LNCAP (cell line): ENCODE measurements at regions not wholly inside any gene's neighbourhood (a gene's known extent, or its start where the extent isn't known, plus 50 kb on each side); places are given as distances from the start of the nearest gene placed in this dataset.

Experiments
- TF ChIP-seq, protein P1 (sequence below): fragments of 450-650 bp; IDR thresholded peaks from 2 replicates; pipeline ENCODE4 v1.5.1; 2017; ENCODE audit warnings: mild to moderate bottlenecking

DNA sequence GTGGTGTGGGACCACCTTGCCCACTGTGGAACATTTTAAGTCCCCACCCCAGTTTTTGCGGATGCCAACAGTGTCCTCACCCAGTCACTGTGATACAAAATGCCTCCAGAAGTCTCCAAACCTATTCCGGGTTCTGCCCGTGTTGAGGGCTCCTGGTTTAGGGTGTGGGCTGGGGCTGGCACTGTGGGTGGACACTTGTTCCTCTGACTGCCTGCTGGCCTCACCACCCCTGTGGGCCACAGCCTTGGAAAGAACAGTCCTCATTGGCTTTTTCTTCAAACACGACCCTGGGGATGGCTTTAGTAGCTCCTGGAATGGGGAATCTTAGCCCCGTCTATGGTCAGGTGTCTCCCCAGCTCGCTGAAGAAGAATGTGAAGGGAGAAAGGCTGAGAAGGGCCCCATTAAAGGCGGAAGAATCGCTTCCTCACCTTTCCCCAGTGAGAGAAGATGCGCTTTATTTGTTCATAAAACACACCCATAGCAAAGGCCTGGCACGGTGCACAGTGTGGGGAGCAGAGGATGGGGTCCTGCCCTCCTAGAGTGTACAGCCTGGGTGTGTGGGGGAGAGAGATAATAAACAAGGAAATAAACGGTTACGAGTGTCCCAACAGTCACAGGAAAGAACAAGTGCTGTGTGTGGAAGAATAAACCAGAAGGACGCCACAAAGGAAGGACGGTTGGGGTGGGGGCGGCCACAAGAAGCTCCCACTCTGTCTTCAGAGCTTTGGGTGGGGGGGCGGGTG, 56.3 kb upstream of the SLC22A11 start:
- TF ChIP-seq, protein P1, sequence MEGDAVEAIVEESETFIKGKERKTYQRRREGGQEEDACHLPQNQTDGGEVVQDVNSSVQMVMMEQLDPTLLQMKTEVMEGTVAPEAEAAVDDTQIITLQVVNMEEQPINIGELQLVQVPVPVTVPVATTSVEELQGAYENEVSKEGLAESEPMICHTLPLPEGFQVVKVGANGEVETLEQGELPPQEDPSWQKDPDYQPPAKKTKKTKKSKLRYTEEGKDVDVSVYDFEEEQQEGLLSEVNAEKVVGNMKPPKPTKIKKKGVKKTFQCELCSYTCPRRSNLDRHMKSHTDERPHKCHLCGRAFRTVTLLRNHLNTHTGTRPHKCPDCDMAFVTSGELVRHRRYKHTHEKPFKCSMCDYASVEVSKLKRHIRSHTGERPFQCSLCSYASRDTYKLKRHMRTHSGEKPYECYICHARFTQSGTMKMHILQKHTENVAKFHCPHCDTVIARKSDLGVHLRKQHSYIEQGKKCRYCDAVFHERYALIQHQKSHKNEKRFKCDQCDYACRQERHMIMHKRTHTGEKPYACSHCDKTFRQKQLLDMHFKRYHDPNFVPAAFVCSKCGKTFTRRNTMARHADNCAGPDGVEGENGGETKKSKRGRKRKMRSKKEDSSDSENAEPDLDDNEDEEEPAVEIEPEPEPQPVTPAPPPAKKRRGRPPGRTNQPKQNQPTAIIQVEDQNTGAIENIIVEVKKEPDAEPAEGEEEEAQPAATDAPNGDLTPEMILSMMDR: no peak

DNA sequence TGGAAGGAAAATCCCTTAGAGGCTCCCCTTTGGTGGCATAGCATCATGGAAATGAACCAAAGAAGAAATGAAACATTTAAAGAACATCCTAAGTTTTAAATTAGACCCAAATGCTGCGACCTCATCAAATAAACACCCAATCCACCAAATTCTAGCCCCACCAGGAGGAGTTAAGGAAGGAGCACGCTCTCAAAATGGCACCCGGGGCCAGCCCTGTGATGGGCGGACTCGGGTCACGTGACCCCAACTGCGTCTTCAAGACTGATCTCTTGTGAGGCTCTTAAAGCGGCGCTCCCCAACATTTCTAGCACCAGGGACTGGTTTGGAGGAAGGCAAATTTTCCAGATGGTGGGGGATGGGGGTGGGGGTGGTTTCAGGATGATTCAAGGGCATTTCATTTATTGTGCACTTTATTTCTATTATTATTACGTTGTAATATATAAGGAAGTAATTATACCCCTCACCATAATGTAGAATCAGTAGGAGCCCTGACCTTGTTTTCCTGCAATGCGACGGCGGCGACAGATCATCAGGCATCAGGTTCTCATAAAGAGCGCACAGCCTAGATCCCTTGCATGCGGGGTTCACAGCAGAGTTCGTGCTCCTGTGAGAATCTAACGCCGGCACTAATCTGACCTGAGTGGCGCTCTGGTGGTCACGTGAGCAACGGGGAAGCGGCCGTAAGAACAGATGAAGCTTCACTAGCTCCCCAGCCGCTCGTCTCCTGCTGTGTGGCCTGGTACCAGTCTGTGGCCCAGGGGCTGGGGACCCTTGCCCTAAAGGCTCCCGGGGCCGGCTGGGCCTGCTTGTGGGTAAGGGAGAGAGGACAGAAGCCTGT, 55.3 kb upstream of the SLC22A11 start:
- TF ChIP-seq, protein P1: no peak

DNA sequence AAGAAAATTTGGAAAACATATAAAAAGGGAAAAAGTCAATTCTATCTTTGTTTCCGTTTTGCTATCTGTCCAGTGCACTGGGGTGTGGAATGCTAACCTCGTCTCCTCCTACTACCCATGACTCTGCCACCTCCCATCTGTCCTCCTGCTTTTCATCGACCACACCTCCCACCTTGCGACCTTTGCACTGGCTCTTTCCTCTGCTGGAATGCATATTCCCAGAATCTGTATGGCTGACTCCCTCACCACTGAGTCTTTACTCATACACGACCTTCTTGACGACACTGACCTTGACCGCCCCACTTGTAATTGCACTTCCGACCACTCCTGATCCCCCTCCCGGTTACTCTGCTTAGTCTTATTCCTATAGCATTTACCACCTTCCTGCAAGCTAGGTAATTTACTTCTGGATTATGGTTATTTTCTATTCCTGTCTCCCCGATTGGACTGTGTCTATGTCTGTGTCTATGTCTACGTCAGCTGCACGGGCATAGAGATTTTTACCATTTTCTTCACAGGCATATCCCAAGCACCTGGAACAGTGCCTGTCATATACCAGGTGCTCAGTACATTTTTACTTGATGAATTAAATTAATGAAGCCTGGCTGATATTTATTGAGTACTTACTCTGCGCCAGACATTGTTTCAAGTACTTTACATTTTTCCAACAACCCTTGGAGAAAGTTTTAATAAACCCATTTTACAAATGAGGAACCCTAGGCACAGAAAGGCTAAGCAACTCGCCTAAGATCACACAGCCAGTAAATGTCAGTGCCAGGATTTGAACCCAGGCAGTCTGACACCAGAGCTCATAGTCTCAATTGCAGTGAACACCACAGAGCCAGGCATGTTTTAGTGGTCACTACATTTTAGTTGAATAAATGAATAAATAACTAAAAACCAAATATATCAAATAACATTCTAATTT, 54.0 kb upstream of the SLC22A11 start:
- TF ChIP-seq, protein P1: no peak

DNA sequence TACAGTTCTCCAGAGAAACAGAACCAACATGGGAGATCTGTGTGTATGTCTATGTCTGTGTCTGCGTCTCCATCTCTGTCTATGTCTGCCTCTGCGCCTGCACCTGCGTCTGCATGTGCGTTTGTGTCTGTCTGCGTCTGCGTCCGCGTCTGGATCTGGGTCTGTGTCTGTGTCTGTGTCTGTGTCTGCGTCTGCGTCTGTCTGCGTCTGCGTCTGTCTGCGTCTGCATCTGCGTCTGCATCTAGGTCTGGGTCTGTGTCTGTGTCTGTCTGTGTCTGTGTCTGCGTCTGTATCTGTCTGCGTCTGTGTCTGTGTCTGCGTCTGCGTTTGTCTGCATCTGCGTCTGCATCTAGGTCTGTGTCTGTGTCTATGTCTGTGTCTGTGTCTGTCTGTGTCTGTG, 53.1 kb upstream of the SLC22A11 start:
- TF ChIP-seq, protein P1: no peak

DNA sequence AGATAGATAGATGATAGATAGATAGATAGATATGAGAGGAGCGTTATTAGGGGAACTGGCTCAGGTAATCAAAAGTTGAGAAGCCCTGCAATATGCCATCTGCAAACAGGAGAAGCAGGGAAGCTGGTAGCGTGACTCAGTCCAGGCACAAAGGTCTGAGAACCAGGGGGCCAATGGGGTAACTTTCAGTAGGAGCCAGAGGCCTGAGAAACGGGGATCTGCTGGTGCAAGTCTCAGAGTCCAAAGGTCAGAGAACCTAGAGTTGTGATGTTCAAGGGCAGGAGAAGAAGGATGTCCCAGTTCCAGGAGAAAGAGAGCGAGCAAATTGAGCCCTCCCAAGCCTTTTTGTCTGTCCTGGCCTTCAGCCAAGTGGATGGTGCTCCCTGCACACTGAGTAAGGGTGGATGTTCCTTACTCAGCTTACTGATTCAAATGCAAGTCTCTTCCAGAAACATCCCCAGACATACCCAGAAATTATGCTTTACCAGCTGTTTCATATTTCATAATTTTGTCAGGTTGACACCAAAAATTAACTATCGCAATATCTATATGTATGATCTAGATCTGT, 52.5 kb upstream of the SLC22A11 start:
- TF ChIP-seq, protein P1: no peak

DNA sequence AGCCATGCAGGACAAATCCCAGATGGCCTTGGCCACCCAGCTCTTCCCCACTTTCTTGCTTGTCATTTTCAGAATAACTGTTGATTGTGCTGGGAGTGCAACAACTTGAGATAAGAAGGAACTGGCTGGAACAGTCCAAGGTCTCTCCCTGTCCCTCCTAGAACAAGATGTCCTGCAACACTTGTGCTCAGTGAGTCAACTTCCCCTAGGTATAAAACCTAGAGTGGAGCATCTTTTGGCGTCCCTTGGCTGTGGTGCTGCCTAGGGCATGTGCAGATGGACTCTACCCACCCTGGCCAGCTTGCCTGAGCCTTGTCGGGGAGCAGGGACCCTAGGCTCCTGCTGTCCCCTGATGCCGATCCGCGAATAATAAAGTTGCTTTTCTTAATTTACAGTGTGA, 50.7 kb upstream of the SLC22A11 start:
- TF ChIP-seq, protein P1: no peak
